ENCODE measurements at regions not wholly inside any gene's neighbourhood (a gene's known extent, or its start where the extent isn't known, plus 50 kb on each side); places are given as distances from the start of the nearest gene placed in this dataset.

DNA sequence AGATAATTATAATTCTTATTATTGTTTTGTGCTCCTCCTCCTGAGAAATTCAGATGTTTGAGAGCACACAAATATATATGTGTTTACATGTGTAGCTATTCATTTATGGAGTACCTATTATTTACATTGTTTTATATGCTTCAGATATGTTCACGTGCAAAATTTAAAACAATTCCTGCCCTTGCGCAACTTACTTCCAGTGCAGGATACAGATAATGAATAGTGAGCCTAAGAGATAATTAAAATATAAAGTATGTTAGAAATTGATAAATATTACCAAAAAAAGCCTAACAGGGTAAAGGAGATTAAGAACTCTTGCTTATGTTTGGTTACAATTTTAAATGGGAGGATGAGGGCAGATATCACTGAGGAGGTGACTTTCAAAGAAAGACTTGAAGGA is 81.7 kb upstream of the DPH6 start:
- H3K27me3 ChIP-seq (ENCODE audit: insufficient read depth, low read depth, low read length): no peaks in the 10 kb centered on the region
- no peaks in the 10 kb centered on the region for H3K9me3 ChIP-seq (ENCODE audit: low read length)
- H3K4me2 ChIP-seq (ENCODE audit: low read length): no peak overlapping the region
- no peak overlapping the region for H2AFZ ChIP-seq (ENCODE audit: low read depth, low read length)
- no peak overlapping the region for H3K27ac ChIP-seq (ENCODE audit: low read length)
- H3K4me3 ChIP-seq (ENCODE audit: low read length): no peak overlapping the region
- no peaks in the 10 kb centered on the region for H4K20me1 ChIP-seq (ENCODE audit: insufficient read depth)
- H3F3A ChIP-seq (ENCODE audit: insufficient read depth, low read length, poor library complexity, severe bottlenecking): no peaks in the 10 kb centered on the region
- TF ChIP-seq SMC3 (conservative IDR thresholded peaks at IDR 0.05; ENCODE audit: poor library complexity): no peak
- no peak for TF ChIP-seq EP300 (conservative IDR thresholded peaks at IDR 0.05; ENCODE audit: poor library complexity, severe bottlenecking)
- no peak for TF ChIP-seq TAF1 (IDR thresholded peaks at IDR 0.05; ENCODE audit: low read depth)
- no peak for TF ChIP-seq CTCF (IDR thresholded peaks at IDR 0.05; ENCODE audit: poor library complexity, severe bottlenecking)
- TF ChIP-seq MXI1 (conservative IDR thresholded peaks at IDR 0.05; ENCODE audit: poor library complexity, severe bottlenecking): no peak
- TF ChIP-seq EZH2 (IDR thresholded peaks at IDR 0.05; ENCODE audit: borderline replicate concordance, insufficient read depth, low read length, poor library complexity, severe bottlenecking): no peak
- TF ChIP-seq RAD21 (conservative IDR thresholded peaks at IDR 0.05): no peak
- TF ChIP-seq REST (IDR thresholded peaks at IDR 0.05; ENCODE audit: borderline replicate concordance): no peak
- no peak for TF ChIP-seq POLR2AphosphoS5 (IDR thresholded peaks at IDR 0.05)
- H3K79me2 ChIP-seq (replicated peaks; ENCODE audit: insufficient read depth, low read length): no peaks in the 10 kb centered on the region
- no peaks in the 10 kb centered on the region for H3K9me2 ChIP-seq (ENCODE audit: insufficient read depth, low read length)
- no peak overlapping the region for H3K9ac ChIP-seq (ENCODE audit: low read length)
- H3K36me3 ChIP-seq (ENCODE audit: insufficient read depth, low read length): no peaks in the 10 kb centered on the region

- Histone ChIP-seq H3K27me3 (ENCODE audit: insufficient read depth, low read depth, low read length) (no peaks in the 10 kb centered on the region), H3K4me2 (ENCODE audit: low read length) (no peak overlapping the region), H3K79me2 (replicated peaks; ENCODE audit: insufficient read depth, low read length) (no peaks in the 10 kb centered on the region), H3K9ac (ENCODE audit: low read length) (no peak overlapping the region), H3K27ac (ENCODE audit: low read length) (no peak overlapping the region), H3K9me2 (ENCODE audit: insufficient read depth, low read length) (no peaks in the 10 kb centered on the region), H3F3A (ENCODE audit: insufficient read depth, low read length, poor library complexity, severe bottlenecking) (no peaks in the 10 kb centered on the region), H3K4me3 (ENCODE audit: low read length) (no peak overlapping the region), H3K9me3 (ENCODE audit: low read length) (no peaks in the 10 kb centered on the region), H4K20me1 (ENCODE audit: insufficient read depth) (no peaks in the 10 kb centered on the region), H2AFZ (ENCODE audit: low read depth, low read length) (no peak overlapping the region), H3K36me3 (ENCODE audit: insufficient read depth, low read length) (no peaks in the 10 kb centered on the region)
- TF ChIP-seq EZH2 (IDR thresholded peaks at IDR 0.05; ENCODE audit: borderline replicate concordance, insufficient read depth, low read length, poor library complexity, severe bottlenecking) (no peak), MXI1 (conservative IDR thresholded peaks at IDR 0.05; ENCODE audit: poor library complexity, severe bottlenecking) (no peak), SMC3 (conservative IDR thresholded peaks at IDR 0.05; ENCODE audit: poor library complexity) (no peak), TAF1 (IDR thresholded peaks at IDR 0.05; ENCODE audit: low read depth) (no peak), EP300 (conservative IDR thresholded peaks at IDR 0.05; ENCODE audit: poor library complexity, severe bottlenecking) (no peak), CTCF (IDR thresholded peaks at IDR 0.05; ENCODE audit: poor library complexity, severe bottlenecking) (no peak), REST (IDR thresholded peaks at IDR 0.05; ENCODE audit: borderline replicate concordance) (no peak), RAD21 (conservative IDR thresholded peaks at IDR 0.05) (no peak), POLR2AphosphoS5 (IDR thresholded peaks at IDR 0.05) (no peak)
These were observed 83.8 kb upstream of the DPH6 start for GRCh38 chr15:35629766-35630165.

All from neural cell (in vitro differentiated cells).